Activated T-cell treated with anti-CD3 and anti-CD28 coated beads, Interleukin-2, amount 50 U/mL, for 72 hours (primary cell): ENCODE measurements at regions not wholly inside any gene's neighbourhood (a gene's known extent, or its start where the extent isn't known, plus 50 kb on each side); places are given as distances from the start of the nearest gene placed in this dataset.
"Not testable (repeated sequence)": the region's sequence is repeated elsewhere in the genome, so short reads cannot be mapped to it uniquely, and the experiment has no call there.

ENCODE experiments used
- ATAC-seq, 2 donors: fragments of 150-1000 bp; cut with Tn5 transposase; replicated peaks in 1 of 2; 2 replicates each; pipeline ENCODE4 v1.10.0; 2021; ENCODE audit warnings: moderate library complexity in 2 of 2, mild to moderate bottlenecking in 1 of 2
- DNase-seq, 2 donors: peaks; one replicate each; pipeline ENCODE4 v3.0.0; 2021 to 2022; ENCODE audit warnings: mixed read lengths in 1 of 2
- H3K27ac Mint-ChIP-seq: one replicate; pipeline ENCODE4 v1.8.0; 2022; ENCODE audit warnings: mild to moderate bottlenecking, moderate library complexity, mixed read lengths
- H3K27me3 Mint-ChIP-seq: one replicate; pipeline ENCODE4 v1.8.0; 2022; ENCODE audit warnings: low read depth, mixed read lengths
- H3K36me3 Mint-ChIP-seq, 2 donors: one replicate each; pipeline ENCODE4 v1.8.0; 2022; ENCODE audit warnings: mixed read lengths in 2 of 2, mild to moderate bottlenecking in 1 of 2; ENCODE audit not compliant: insufficient read depth in 2 of 2
- H3K4me1 Mint-ChIP-seq: one replicate; pipeline ENCODE4 v1.8.0; 2022; ENCODE audit warnings: low read depth, mixed read lengths
- H3K4me3 Mint-ChIP-seq, 2 donors: one replicate each; pipeline ENCODE4 v1.8.0; 2022; ENCODE audit warnings: mild to moderate bottlenecking in 2 of 2, mixed read lengths in 2 of 2, moderate library complexity in 2 of 2
- H3K9me3 Mint-ChIP-seq, 2 donors: one replicate each; pipeline ENCODE4 v1.8.0; 2022; ENCODE audit warnings: mixed read lengths in 2 of 2

GRCh38 chr12:87194389-87194788 is 834.8 kb downstream of the C12orf50 start:
- H3K27ac Mint-ChIP-seq, H3K4me3 Mint-ChIP-seq, H3K27me3 Mint-ChIP-seq, H3K4me1 Mint-ChIP-seq, H3K36me3 Mint-ChIP-seq, H3K9me3 Mint-ChIP-seq, DNase-seq, ATAC-seq: not testable (repeated sequence)

DNA sequence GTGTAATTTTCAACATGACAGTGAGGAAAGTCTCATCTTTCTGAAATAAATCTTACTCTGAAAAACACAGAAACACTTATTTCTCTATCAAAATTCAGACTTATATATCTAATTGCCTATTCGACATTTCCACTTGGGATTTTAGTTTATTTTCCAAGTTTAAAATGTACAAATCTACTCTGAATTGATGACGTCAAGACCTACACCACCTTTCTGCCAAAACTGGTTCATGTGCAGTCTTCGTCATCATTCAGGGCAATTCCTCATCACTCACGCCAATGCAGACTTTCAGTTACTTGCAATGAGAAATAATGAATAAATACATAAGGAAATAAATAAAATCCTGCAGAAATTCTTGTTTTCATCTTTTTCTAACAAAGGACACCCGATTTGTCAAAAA is 843.8 kb downstream of the C12orf50 start:
- H3K4me3 Mint-ChIP-seq, result no peak overlapping the region
- no peak for ATAC-seq
- H3K9me3 Mint-ChIP-seq, result peaks cover 6 to 7% of the 10 kb centered on the region in 2 donors
- H3K4me1 Mint-ChIP-seq, result no peaks in the 10 kb centered on the region
- H3K36me3 Mint-ChIP-seq, result peaks cover 0 to 2% of the 10 kb centered on the region in 2 donors
- H3K27ac Mint-ChIP-seq, result no peak overlapping the region
- H3K27me3 Mint-ChIP-seq, result no peaks in the 10 kb centered on the region
- DNase-seq, result no peak

DNA sequence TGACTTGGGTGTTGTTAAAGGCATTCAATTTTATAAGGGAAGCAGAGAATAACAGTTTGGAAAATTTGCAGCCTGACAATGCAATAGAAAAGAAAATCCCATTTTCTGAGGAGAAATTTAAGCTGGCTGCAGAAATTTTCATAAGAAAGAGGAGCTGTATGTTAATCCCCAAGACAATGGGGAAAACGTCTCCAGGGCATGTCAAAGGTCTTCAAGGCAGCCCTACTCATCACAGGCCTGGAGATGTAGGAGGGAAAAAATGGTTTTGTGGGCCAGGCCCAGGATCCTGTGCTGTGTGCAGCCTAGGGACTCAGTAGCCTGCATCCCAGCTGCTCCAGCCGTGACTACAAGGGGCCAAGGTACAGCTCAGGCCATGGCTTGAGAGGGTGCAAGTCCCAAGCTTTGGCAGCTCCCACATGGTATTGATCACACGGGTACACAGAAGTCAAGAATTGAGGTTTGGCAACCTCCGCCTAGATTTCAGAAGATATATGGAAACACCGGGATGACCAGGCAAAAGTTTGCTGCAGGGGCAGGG is 846.4 kb downstream of the C12orf50 start:
- peaks cover 0 to 2% of the 10 kb centered on the region in 2 donors for H3K36me3 Mint-ChIP-seq
- H3K27me3 Mint-ChIP-seq, result no peaks in the 10 kb centered on the region
- ATAC-seq, result no peak
- peaks cover 6 to 7% of the 10 kb centered on the region in 2 donors for H3K9me3 Mint-ChIP-seq
- H3K27ac Mint-ChIP-seq, result no peak overlapping the region
- no peak overlapping the region for H3K4me3 Mint-ChIP-seq
- DNase-seq, result no peak
- no peaks in the 10 kb centered on the region for H3K4me1 Mint-ChIP-seq

DNA sequence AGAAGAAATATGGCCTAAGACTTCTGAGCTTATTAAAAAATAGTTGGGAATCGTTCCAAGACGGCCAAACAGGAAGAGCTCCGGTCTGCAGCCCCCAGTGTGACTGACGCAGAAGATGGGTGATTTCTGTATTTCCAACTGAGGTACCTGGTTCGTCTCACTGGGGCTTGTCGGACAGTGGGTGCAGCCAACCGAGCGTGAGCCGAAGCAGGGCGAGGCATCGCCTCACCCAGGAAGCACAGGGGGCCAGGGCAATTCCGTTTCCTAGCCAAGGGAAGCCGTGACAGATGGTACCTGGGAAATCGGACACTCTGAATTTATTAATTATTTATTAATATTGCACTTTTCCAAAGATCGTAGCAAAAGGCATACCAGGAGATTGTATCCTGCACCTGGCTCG is 857.8 kb downstream of the C12orf50 start:
- Mint-ChIP-seq H3K4me1 (no peaks in the 10 kb centered on the region), H3K4me3 (no peak overlapping the region), H3K27me3 (no peaks in the 10 kb centered on the region), H3K9me3 (peaks cover 14 to 20% of the 10 kb centered on the region in 2 donors), H3K27ac (no peak overlapping the region), H3K36me3 (peaks cover 5% of the 10 kb centered on the region in 2 donors)
- ATAC-seq, result no peak
- DNase-seq, result no peak

GRCh38 chr12:87169010-87169409 is 860.2 kb downstream of the C12orf50 start:
- Mint-ChIP-seq H3K36me3 (peaks cover 5 to 7% of the 10 kb centered on the region in 2 donors), H3K27ac (no peak overlapping the region), H3K4me1 (no peaks in the 10 kb centered on the region), H3K9me3 (peaks cover 13 to 20% of the 10 kb centered on the region in 2 donors), H3K27me3 (no peaks in the 10 kb centered on the region), H3K4me3 (no peak overlapping the region)
- DNase-seq, result no peak
- ATAC-seq, result no peak

DNA sequence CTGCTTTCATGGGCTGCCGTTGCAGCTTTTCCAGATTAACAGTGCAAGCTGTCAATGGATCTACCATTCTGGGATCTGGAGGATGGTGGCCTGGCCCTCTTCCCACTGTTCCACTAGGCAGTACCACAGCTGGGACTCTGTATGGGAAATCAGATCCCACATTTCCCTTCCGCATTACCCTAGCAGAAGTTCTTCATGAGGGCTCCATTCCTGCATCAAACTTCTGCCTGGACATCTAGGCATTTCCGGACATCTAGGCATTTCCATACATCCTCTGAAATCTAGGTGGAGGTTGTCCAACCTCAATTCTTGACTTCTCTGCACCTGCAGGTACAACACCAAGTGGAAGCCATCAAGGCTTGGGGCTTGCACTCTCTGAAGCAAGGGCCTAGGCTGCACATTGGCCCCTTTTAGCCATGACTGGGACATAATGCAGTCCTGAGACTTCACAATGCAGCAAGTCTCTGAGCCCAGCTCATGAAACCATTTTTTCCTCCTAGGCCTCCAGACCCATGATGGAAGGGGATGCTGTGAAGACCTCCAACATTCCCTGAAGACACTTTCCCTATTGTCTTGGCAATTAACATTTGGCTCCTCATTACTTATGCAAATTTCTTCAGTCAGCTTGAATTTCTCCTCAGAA is 863.3 kb downstream of the C12orf50 start:
- H3K27me3 Mint-ChIP-seq, result no peaks in the 10 kb centered on the region
- no peak overlapping the region for H3K27ac Mint-ChIP-seq
- ATAC-seq (no peak), DNase-seq (no peak)
- H3K4me3 Mint-ChIP-seq, result no peak overlapping the region
- H3K36me3 Mint-ChIP-seq, result peaks cover 2 to 5% of the 10 kb centered on the region in 2 donors
- H3K9me3 Mint-ChIP-seq, result peaks cover 8 to 11% of the 10 kb centered on the region in 2 donors
- H3K4me1 Mint-ChIP-seq, result no peaks in the 10 kb centered on the region

- no peaks in the 10 kb centered on the region for H3K4me1 Mint-ChIP-seq
- no peak for ATAC-seq
- DNase-seq, result no peak
- no peaks in the 10 kb centered on the region for H3K27me3 Mint-ChIP-seq
- peaks cover 8 to 10% of the 10 kb centered on the region in 2 donors for H3K9me3 Mint-ChIP-seq
- H3K27ac Mint-ChIP-seq, result no peak overlapping the region
- no peak overlapping the region for H3K4me3 Mint-ChIP-seq
- H3K36me3 Mint-ChIP-seq, result peaks cover 0 to 3% of the 10 kb centered on the region in 2 donors
Measured at GRCh38 chr12:87163122-87163521, 866.1 kb downstream of the C12orf50 start.

DNA sequence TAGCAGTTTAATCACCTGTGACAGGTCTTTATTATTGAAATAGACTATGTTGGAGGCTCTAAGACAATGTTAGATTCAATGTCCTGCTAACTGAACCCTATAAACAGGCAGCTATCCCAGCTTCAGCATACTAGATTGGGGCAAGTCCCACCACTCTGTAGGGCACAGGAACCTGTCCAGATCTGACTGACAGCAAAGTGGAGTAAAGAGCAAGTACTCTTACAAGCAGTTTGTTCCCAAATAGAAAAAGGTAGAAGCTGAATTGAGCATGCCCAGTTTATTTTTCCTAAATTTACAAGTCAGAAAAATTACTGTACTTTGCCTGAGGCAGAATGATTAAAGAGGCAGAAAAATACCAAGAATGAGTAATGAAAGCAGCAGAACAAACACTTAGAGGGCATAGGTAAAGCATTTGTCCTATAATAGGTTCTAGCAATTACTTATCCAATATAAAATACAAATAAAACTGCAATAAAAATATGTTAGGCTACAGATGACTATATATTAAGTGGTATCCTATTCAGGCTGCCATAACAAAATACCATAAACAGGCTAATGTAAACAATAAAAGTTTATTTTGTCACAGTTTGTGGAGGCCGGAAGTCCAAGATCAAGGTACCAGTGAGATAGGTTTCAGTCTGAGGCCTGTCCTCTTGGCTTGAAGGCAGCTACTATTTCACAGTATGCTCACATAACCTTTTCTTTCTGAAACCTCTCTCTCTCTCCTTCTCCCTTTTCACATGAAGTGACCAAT is 868.2 kb downstream of the C12orf50 start:
- ATAC-seq, result no peak
- Mint-ChIP-seq H3K4me1 (no peaks in the 10 kb centered on the region), H3K27ac (no peak overlapping the region), H3K9me3 (peaks cover 7 to 8% of the 10 kb centered on the region in 2 donors), H3K4me3 (no peak overlapping the region), H3K36me3 (peaks cover 0 to 3% of the 10 kb centered on the region in 2 donors), H3K27me3 (no peaks in the 10 kb centered on the region)
- no peak for DNase-seq

DNA sequence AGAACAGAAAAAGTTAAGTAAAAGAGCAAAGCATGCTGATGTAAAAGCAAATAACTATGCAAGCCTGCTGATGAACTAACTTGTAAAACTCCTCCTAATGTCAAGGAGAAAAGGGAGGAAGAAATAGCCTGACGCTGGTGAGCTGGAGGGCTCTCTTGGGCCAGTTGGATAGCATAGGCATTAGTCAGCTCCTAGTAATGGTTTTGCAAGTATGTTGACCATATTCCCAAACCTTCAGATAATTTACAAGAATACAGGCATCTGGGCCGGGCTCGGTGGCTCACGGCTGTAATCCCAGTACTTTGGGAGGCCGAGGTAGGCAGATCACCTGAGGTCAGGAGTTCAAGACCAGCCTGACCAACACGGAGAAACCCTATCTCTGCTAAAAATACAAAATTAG is 871.4 kb downstream of the C12orf50 start:
- no peak overlapping the region for H3K27ac Mint-ChIP-seq
- ATAC-seq, result no peak
- H3K4me3 Mint-ChIP-seq, result no peak overlapping the region
- no peaks in the 10 kb centered on the region for H3K4me1 Mint-ChIP-seq
- H3K27me3 Mint-ChIP-seq, result no peaks in the 10 kb centered on the region
- DNase-seq, result no peak
- H3K9me3 Mint-ChIP-seq, result peaks cover 3 to 4% of the 10 kb centered on the region in 2 donors
- H3K36me3 Mint-ChIP-seq, result peaks cover 0 to 2% of the 10 kb centered on the region in 2 donors

DNA sequence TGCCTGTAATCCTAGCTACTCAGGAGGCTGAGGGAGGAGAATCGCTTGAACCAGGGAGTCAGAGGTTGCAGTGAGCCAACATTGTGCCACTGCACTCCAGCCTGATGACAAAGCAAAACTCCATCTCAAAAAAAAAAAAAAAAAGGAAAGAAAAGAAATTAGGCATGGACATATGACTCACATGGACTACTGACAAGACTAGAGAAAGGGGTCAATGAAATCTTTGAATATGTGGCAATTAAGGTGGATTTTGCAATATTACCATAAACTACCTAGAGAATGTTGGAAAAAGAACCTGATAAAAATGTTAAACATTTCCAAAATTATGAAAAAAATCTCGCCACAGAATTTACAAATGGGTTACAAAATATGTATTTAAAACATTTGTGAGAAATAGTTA is 873.6 kb downstream of the C12orf50 start:
- DNase-seq, result no peak
- ATAC-seq, result no peak

DNA sequence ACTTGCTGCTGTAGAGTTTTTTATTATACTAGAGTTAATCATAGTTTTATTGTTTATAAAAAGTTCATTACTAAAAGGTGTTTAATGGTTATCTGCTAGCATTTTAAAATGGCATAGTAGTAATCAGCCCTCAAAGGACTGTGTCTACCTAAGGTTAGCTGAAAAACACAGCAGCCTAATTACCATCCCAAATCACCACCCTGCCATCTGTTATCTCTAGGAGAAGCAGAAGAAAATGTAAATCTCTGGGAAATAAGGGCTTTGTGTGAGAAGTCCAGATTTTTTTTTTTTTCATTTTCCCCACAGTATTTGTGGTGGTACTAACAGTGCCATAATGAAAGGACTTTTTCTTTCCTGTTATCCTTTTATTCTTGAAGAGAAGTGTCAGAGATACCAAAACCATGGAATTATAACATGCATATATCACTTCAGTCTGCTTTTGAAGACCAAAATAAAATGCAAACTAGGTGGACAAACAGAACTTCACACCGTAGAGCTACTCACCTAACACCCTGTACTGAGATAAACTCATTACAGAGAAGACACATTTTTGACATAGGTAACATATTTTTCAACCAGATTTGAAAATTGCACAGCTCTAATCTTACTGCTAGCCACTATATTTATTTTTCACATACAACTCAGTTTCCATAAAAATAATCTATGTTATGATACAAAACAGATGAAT is 876.2 kb downstream of the C12orf50 start:
- DNase-seq (no peak), ATAC-seq (no peak)
- Mint-ChIP-seq H3K9me3 (peaks cover 10 to 12% of the 10 kb centered on the region in 2 donors), H3K27me3 (no peaks in the 10 kb centered on the region), H3K36me3 (no peaks in the 10 kb centered on the region), H3K27ac (no peak overlapping the region), H3K4me3 (no peak overlapping the region), H3K4me1 (no peaks in the 10 kb centered on the region)

More for the DNA sequence above, 873.6 kb downstream of the C12orf50 start:
- Mint-ChIP-seq H3K27me3 (no peaks in the 10 kb centered on the region), H3K9me3 (peaks cover 4 to 7% of the 10 kb centered on the region in 2 donors), H3K4me1 (no peaks in the 10 kb centered on the region), H3K36me3 (peaks cover 0 to 2% of the 10 kb centered on the region in 2 donors), H3K27ac (no peak overlapping the region), H3K4me3 (no peak overlapping the region)

DNA sequence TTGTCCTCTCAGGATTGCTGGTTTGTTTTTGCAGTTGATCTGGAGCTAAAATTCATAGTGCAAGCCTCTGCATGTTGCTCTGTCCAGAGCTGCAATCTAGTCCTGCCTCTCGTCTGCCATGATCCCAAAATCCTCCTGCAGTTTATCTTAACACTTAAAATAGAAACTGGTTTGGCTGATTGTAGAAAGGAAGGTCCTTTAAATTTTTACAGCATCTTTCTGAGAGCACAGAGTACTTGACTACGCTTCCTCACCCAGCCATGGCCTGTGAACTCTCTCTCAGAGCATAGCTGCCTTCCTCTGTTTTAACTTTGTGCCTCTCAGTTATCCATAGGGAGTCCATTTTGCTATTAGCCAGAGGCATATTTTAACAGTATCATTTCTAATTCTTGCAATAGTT is 877.1 kb downstream of the C12orf50 start:
- Mint-ChIP-seq H3K9me3 (peaks cover 10 to 12% of the 10 kb centered on the region in 2 donors), H3K36me3 (no peaks in the 10 kb centered on the region), H3K27me3 (no peaks in the 10 kb centered on the region), H3K4me1 (no peaks in the 10 kb centered on the region), H3K27ac (no peak overlapping the region), H3K4me3 (no peak overlapping the region)
- no peak for ATAC-seq
- DNase-seq, result no peak
